ENCODE measurements at regions not wholly inside any gene's neighbourhood (a gene's known extent, or its start where the extent isn't known, plus 50 kb on each side); places are given as distances from the start of the nearest gene placed in this dataset.
"Not testable (repeated sequence)": the region's sequence is repeated elsewhere in the genome, so short reads cannot be mapped to it uniquely, and the experiment has no call there.

- no peak for DNase-seq (ENCODE audit: low spot score)
These were observed 284.5 kb upstream of the CDYL start for GRCh38 chr6:4491501-4492260.

- no peak for DNase-seq (ENCODE audit: low spot score)
These were observed 286.7 kb upstream of the CDYL start for GRCh38 chr6:4489538-4489937.

- no peak for DNase-seq (ENCODE audit: low spot score)
These were observed 287.8 kb upstream of the CDYL start for GRCh38 chr6:4488389-4488788.

- no peak for DNase-seq (ENCODE audit: low spot score)
These were observed 288.7 kb upstream of the CDYL start for GRCh38 chr6:4487538-4487937.

GRCh38 chr6:4486568-4487315, 289.5 kb upstream of the CDYL start:
- DNase-seq (ENCODE audit: low spot score), result no peak

- no peak for DNase-seq (ENCODE audit: low spot score)
These were observed 290.5 kb upstream of the CDYL start for GRCh38 chr6:4485735-4486134.

GRCh38 chr6:4482461-4482860, 293.7 kb upstream of the CDYL start:
- DNase-seq (ENCODE audit: low spot score), result no peak

- no peak for DNase-seq (ENCODE audit: low spot score)
These were observed 295.1 kb upstream of the CDYL start for GRCh38 chr6:4480788-4481735.

GRCh38 chr6:4478098-4478497, 298.1 kb upstream of the CDYL start:
- no peak for DNase-seq (ENCODE audit: low spot score)

- no peak for DNase-seq (ENCODE audit: low spot score)
These were observed 301.4 kb upstream of the CDYL start for GRCh38 chr6:4474810-4475209.

GRCh38 chr6:4472969-4473642, 303.1 kb upstream of the CDYL start:
- DNase-seq (ENCODE audit: low spot score), result no peak

GRCh38 chr6:4472222-4472621, 304.0 kb upstream of the CDYL start:
- no peak for DNase-seq (ENCODE audit: low spot score)

- DNase-seq (ENCODE audit: low spot score), result not testable (repeated sequence)
These were observed 304.7 kb upstream of the CDYL start for GRCh38 chr6:4471515-4471914.

GRCh38 chr6:4470698-4471210, 305.4 kb upstream of the CDYL start:
- DNase-seq (ENCODE audit: low spot score), result no peak

- no peak for DNase-seq (ENCODE audit: low spot score)
These were observed 309.3 kb upstream of the CDYL start for GRCh38 chr6:4466769-4467480.

GRCh38 chr6:4466261-4466660, 309.9 kb upstream of the CDYL start:
- DNase-seq (ENCODE audit: low spot score), result no peak

- DNase-seq (ENCODE audit: low spot score), result no peak
These were observed 311.6 kb upstream of the CDYL start for GRCh38 chr6:4464638-4465037.

GRCh38 chr6:4463236-4463635, 313.0 kb upstream of the CDYL start:
- DNase-seq (ENCODE audit: low spot score), result no peak

- DNase-seq (ENCODE audit: low spot score), result no peak
These were observed 315.4 kb upstream of the CDYL start for GRCh38 chr6:4460586-4461475.

- no peak for DNase-seq (ENCODE audit: low spot score)
These were observed 316.2 kb upstream of the CDYL start for GRCh38 chr6:4459996-4460395.
